ENCODE measurements at regions not wholly inside any gene's neighbourhood (a gene's known extent, or its start where the extent isn't known, plus 50 kb on each side); places are given as distances from the start of the nearest gene placed in this dataset.
"Not testable (repeated sequence)": the region's sequence is repeated elsewhere in the genome, so short reads cannot be mapped to it uniquely, and the experiment has no call there.

- no peak overlapping the region for H3K4me2 ChIP-seq
- FAIRE-seq (no peak), ATAC-seq (no peak), DNase-seq (ENCODE audit: low read depth in 1 of 2, low spot score in 1 of 2) (no peak)
- no peaks in the 10 kb centered on the region for H3K4me1 ChIP-seq
- H3K27ac ChIP-seq: no peak overlapping the region
- no peaks in the 10 kb centered on the region for H3K9me3 ChIP-seq
- CTCF ChIA-PET: interaction anchor here (2.0 kb wide), 1 partner anchor 10 kb away, joined by 6 read pairs; no protein-coding TSS in a partner anchor
- no peak for TF ChIP-seq ELK1 (IDR thresholded peaks at IDR 0.05; ENCODE audit: low read depth, low read length)
- no peak for TF ChIP-seq BHLHE40 (IDR thresholded peaks at IDR 0.05; ENCODE audit: low read depth, low read length)
- TF ChIP-seq CBX8 (IDR thresholded peaks at IDR 0.05): no peak
- TF ChIP-seq ZFP36 (IDR thresholded peaks at IDR 0.05; ENCODE audit: borderline replicate concordance, partially characterized antibody): no peak
- no peak for TF ChIP-seq REST (IDR thresholded peaks at IDR 0.05)
- TF ChIP-seq JUNB (IDR thresholded peaks at IDR 0.05): no peak
- no peak for TF ChIP-seq RARB (CRISPR knock-in tag; IDR thresholded peaks at IDR 0.05)
- TF ChIP-seq MAZ (IDR thresholded peaks at IDR 0.05; ENCODE audit: borderline replicate concordance, low read depth, low read length): no peak
- POLR2A ChIA-PET: no interaction called here
- no peak overlapping the region for H3K4me3 ChIP-seq
- WGBS (ENCODE audit: missing lambda C conversion rate): 4% methylated on average over 2 of the region's 2 CpGs
Observed at GRCh38 chr4:77273412-77273811, 116.4 kb downstream of the CCNG2 start.

GRCh38 chr4:77279114-77279513, 122.1 kb downstream of the CCNG2 start:
- POLR2A ChIA-PET, CTCF ChIA-PET: not testable (repeated sequence)
- WGBS (ENCODE audit: missing lambda C conversion rate): 17% methylated on average over 2 of the region's 2 CpGs

GRCh38 chr4:77282305-77282704, 125.3 kb downstream of the CCNG2 start:
- DNase-seq (ENCODE audit: low read depth in 1 of 2, low spot score in 1 of 2) (no peak), ATAC-seq (no peak), FAIRE-seq (no peak)
- Histone ChIP-seq H3K4me3 (no peak overlapping the region), H3K4me2 (no peak overlapping the region), H3K27ac (no peak overlapping the region), H3K9me3 (no peaks in the 10 kb centered on the region), H3K4me1 (no peaks in the 10 kb centered on the region)
- ChIA-PET POLR2A (no interaction called here), CTCF (no interaction called here)
- 0% methylated on average over 2 of the region's 3 CpGs for WGBS (ENCODE audit: missing lambda C conversion rate)
- no peak for TF ChIP-seq PBX3 (IDR thresholded peaks at IDR 0.05)
- no peak for TF ChIP-seq KDM5A (IDR thresholded peaks at IDR 0.05)
- no peak for TF ChIP-seq CTCF (IDR thresholded peaks at IDR 0.05)
- TF ChIP-seq BCL3 (IDR thresholded peaks at IDR 0.05): no peak
- TF ChIP-seq PHF8 (IDR thresholded peaks at IDR 0.05; ENCODE audit: borderline replicate concordance, low read depth): no peak
- TF ChIP-seq CBX8 (IDR thresholded peaks at IDR 0.05): no peak
- no peak for TF ChIP-seq FOSB (CRISPR knock-in tag; IDR thresholded peaks at IDR 0.05)
- no peak for TF ChIP-seq USF2 (IDR thresholded peaks at IDR 0.05)
- TF ChIP-seq SMC3 (IDR thresholded peaks at IDR 0.05): no peak
- TF ChIP-seq EHF (CRISPR knock-in tag; IDR thresholded peaks at IDR 0.05): no peak
- no peak for TF ChIP-seq SREBF2 (IDR thresholded peaks at IDR 0.05)

More at GRCh38 chr4:77279114-77279513, 122.1 kb downstream of the CCNG2 start:
- H3K4me2 ChIP-seq; H3K9me3 ChIP-seq; H3K4me3 ChIP-seq; ATAC-seq; DNase-seq (ENCODE audit: low read depth in 1 of 2, low spot score in 1 of 2); FAIRE-seq; H3K4me1 ChIP-seq; H3K27ac ChIP-seq: not testable (repeated sequence)
